Hematopoietic multipotent progenitor cell treated with erythropoietin and hydrocortisone succinate and interleukin-3 and kit ligand, for 17 days (in vitro differentiated cells): ENCODE measurements at regions not wholly inside any gene's neighbourhood (a gene's known extent, or its start where the extent isn't known, plus 50 kb on each side); places are given as distances from the start of the nearest gene placed in this dataset.
"Not testable (repeated sequence)": the region's sequence is repeated elsewhere in the genome, so short reads cannot be mapped to it uniquely, and the experiment has no call there.

Experiments
- DNase-seq: peaks from one replicate; pipeline ENCODE4 v3.0.0-alpha.2; 2015; ENCODE audit warnings: low spot score

DNA sequence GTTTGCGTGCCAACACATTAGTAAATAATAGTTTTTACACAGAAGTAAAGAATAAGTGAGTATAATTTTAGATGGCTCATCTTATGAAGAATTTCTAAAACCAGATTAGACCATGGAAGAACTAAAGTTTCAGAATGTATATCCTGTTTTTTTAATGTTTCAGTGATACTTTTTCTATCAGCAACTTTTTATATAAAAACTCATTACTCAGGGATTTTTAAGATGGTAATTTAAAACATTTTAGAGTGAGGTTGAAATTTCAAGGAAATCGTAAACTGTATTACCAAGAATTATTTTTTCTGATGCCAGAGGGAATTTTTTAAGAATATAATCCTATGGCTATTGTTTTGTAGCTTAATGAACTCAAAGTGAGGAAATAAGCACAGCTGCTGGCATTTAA lies 128.5 kb upstream of the FANCL start:
- no peak for DNase-seq

DNA sequence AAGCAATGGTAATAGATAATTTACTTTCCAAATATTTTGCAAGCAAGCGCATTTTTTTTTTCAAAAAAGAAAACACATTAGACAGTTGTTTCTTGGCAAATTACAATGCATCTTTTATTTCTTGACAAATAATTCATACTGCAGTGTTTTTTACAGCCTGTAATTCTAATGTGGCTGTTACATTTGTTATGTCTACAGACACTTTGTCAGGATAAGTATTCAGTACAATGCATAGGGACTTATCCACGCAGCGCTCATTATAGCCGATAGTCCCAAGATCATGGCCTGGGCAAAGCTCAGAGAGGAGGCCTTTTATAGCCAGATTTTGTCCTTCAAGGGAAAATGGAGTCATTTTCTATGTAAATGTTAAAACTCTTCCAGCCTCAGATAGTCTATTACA lies 123.0 kb upstream of the FANCL start:
- DNase-seq = no peak

DNA sequence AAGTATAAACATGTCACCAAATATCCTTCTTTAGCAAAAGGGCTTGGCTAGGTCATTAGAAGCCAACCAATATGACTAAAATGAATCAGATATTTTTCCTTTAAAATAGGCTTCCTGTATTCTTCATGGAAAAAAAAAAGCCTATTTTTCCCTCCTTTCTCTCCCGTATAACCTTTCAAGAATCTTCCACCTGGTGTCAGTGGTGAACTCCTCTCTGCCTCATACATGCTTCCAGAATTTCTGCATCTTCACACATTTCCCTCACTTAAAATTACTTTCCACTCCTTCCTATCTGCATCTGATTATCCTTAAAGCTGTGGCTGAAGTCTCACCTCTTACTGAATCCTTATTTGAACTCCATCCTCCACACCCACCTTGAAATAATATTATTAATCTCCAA lies 116.9 kb upstream of the FANCL start:
- DNase-seq = no peak

DNA sequence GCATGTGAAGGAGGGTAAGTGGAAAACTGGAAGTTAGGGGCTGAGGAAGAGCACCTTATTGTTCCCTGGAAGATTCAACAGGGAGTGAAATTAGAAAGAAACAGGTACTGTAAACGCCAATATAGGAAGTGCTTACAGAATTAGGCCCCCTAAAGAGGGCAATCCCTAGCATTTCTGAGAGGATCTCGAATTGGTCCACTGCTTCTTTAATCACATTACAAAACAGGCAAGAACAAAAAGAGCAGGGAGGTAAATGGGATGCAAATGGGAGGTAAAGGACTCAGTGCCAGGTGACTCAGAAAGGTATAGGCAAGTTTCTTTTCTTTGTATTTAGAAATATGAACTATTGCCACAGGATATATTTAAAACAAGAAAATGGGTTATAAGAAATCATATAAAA lies 116.4 kb upstream of the FANCL start:
- no peak for DNase-seq

DNA sequence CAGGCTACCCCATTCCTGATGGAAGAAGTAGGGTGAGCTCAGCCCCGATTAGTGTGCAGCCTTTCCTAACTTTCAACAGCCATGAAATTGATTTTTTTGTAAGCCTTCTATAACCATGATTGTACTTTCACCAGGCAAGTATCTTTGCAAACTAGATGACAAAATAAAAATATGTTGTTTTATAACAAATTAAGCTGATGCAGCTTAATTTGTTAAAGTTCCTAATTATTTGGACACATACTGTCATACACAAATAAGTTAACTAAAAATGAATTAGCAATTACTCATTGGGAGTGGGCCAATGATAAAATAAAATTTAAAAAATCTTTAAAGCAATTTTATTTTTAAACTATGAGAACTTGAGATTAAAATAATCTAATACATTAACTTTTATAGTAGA lies 113.1 kb upstream of the FANCL start:
- DNase-seq = no peak

DNA sequence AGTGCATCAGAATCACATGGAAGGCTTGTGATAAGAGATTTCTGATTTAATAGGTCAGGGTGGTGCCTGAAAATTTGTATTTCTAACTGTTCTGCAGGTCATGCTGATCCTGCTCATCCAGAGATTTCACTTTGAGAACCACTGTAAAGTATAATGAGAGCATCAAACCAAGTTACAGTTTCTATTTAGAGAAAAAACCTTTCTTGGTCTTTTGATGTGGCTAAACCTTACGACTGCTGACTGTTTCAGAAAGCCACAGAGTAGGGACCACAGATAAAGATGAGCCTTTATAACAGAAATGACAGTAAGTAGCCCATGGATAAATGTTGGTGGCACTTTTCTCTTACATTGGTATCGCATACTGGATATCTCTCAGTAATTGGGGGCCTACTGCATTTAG lies 109.4 kb upstream of the FANCL start:
- no peak for DNase-seq

DNA sequence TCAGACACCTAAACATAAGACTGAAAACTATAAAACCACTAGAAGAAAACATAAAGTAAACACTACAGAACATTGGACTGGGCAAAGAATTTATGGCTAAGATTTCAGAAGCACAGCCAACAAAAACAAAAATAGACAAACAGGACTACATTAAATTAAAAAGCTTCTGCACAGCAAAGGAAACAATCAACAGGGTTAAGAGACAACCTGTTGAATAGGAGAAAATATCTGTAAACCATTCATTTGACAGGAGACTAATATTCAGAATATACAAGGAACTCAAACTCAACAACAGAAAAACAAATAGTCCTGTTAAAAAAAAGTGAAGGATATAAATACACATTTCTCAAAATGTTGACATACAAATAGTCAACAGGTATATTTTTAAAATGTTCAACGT lies 106.7 kb upstream of the FANCL start:
- DNase-seq = no peak

DNA sequence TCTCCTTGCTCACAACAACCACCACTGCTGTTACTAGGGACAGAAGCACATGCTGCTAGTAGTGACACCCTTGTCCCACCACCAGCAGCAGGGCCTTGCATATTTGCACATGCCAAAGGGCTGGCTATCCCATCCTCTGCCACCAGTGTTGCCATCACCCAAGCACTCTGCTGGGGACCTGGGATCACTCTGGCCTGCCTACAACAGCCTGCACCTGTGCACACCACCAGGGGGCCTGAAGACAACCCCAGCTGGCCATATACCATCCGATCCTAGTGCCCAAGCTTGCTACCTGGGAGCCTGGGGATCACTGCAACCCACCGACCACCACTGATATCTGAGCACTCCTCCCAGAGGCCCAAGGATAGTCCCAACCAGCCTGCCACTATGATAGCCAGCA lies 99.9 kb upstream of the FANCL start:
- DNase-seq = no peak

DNA sequence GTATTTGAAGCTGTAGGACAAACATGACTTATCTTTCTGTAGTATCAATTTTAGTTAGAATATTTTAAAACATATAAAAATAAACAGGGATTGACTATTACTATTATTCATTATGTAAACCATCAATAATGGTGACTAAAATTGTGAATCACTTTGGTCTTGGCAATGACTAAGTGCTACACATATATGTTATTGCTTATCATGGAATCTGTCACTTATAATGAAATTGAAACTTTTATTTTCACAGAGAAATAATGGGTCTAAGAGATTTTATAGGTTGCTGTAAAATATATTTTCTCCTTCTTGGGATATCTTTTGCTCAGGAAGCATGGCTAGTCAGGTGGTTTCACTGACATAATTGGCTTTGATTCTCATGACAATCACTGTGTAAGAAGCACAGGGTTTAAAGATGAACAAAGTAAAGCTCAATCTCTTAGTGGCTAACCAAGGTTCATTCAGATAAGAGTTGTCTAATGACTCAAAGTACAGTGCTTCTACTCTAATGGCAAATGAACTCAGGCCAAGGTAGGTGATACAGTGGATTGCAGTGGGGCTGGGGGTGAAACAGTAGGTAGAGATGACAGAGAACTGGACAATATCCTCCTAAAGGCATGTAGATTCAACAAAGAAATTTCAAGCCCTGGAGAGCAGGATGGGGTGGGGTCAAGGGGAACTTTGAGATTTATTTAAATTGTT lies 98.6 kb upstream of the FANCL start:
- DNase-seq = no peak

DNA sequence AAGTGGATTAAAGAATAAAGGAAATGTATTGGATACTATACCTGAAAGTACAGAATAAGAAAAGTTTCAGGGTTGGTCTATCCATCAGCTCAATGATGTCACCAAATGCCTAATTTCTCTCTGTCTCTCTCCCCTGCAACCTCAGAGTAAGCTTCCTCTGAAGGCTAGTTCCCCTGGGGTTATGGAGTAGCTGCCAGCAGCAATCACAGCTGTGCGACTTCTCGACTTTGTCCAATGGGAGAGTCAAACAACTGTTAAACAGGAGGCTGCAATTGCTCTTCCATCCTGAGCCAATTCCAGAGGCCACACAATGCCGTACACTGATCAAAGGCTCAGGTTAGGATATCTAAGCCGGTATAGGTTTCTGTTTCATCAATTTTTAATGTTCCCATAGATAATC lies 95.3 kb upstream of the FANCL start:
- no peak for DNase-seq

DNA sequence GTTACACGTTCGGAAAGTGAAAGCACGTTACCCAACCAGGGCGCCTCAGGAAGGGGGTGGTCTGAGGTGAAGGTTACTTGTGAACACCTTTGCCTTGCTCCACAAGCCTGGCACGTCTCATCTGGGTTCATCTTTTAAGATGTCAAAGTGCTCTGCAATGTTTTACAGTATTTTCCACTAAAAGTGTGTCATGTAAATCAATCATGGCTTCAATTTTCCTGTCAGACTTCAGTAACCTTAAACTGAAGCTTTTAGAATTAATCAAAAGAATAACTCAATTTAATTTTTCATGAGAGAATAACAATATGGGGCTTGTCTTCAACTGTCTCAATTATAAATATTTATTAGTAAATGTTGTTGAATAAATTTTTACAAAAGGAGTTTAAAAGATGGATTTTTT lies 93.3 kb upstream of the FANCL start:
- DNase-seq = no peak

DNA sequence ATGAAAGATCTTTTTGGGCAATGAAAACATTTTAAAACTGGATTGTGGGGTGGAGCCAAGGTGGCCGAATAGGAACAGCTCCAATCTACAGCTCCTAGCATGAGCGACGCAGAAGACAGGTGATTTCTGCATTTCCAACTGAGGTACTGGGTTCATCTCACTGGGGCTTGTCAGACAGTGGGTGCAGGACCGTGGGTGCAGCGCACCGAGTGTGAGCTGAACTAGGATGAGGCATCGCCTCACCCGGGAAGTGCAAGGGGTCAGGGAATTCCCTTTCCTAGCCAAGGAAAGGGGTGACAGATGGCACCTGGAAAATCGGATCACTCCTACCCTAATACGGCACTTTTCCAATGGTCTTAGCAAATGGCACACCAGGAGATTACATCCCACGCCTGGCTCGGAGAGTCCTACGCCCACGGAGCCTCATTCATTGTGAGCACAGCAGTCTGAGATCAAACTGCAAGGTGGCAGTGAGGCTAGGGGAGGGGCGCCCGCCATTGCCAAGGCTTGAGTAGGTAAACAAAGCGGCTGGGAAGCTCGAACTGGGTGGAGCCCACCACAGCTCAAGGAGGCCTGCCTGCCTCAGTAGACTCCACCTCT lies 84.3 kb upstream of the FANCL start:
- DNase-seq = not testable (repeated sequence)

DNA sequence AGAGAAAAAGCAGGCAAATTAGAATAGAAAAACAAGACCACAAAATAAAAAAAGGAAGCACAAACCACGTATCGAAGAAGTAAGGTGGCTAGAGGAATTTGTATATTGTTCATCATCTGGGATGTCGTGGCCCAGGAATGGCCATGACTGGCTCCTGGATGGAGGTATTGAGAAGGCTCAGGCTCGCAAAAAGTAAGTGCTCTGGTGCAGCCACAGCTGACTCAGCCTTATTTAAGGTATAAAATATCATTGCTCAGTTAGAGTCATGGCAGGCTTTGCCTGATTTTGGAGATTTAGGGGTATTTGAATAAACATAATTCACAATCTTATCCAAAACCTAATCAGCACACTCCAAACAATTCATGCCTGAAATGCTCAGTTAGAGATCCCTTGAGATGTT lies 78.4 kb upstream of the FANCL start:
- DNase-seq = no peak

DNA sequence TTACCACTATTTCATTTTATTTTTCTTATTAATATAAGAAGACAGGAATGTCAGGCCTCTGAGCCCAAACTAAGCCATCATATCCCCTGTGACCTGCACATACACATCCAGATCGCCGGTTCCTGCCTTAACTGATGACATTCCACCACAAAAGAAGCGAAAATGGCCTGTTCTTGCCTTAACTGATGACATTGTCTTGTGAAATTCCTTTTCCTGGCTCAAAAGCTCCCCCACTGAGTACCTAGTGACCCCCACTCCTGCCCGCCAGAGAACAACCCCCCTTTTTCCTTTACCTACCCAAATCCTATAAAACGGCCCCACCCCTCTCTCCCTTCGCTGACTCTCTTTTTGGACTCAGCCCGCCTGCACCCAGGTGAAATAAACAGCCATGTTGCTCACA lies 77.8 kb upstream of the FANCL start:
- DNase-seq = not testable (repeated sequence)

DNA sequence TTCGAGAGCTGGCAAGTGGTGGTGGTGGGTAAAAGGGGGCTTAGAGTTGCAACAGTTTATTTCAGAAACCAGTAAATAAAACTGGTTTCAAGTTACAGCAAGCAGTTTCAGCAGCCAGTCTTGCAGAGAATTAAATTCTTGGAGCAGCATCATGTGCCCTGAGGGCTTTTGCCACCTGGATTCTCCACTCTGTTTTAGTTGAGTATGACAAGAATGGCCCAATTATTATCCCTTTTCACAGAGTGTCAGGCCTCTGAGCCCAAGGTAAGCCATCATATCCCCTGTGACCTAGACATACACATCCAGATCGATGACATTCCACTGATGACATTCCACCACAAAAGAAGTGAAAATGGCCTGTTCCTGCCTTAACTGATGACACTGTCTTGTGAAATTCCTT lies 72.8 kb upstream of the FANCL start:
- DNase-seq = no peak

DNA sequence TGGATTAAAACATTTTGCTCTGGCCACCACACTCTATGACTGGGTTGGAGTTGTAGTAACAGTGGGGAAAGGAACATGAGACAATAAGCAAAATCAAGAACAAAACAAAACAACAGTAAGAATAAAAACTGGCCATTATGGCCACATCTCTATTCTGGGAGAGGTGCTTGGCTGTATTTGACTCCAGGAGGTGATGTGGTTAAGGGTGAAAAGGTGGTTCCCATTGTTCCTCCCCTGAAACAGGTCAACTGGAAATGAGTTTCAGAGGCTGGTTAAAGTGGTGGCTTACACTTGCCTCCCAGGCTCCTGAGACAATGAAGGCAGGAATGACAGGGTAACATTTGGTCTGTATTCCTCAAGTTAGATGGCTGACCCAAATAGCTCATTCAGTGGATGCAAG lies 67.3 kb upstream of the FANCL start:
- DNase-seq = no peak

DNA sequence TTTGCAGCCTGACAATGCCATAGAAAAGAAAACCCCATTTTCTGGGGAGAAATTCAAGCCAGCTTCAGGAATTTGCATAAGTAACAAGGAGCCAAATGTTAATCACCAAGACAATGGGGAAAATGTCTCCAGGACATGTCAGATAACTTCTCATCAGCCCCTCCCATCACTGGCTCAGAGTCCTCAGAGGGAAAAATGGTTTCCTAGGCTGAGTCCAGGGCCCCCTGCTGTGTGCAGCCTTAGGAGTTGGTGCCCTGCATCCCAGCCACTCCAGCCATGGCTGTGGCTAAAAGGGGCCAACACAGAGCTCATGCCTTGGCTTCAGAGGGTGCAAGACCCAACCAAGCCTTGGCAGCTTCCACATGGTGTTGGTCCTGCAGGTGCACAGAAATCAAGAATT lies 63.7 kb upstream of the FANCL start:
- DNase-seq = no peak

DNA sequence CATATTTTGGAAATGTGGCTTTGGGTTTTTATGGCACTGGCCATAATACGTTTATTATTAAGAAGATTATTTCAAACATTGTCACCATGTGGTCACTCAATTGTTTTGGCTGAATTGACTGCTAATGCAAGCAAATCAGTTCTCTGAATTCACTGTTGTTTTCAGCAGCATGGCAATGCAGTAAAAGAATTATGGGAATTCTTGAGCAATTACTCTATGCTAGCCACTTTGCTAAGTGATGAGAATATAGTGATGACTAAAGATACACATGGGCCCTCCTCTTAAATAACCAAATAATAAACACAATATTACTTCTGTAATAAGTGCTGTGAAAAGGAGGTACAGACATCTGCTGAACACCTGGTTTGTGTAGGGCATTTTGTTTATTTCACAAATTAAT lies 58.0 kb upstream of the FANCL start:
- DNase-seq = no peak

DNA sequence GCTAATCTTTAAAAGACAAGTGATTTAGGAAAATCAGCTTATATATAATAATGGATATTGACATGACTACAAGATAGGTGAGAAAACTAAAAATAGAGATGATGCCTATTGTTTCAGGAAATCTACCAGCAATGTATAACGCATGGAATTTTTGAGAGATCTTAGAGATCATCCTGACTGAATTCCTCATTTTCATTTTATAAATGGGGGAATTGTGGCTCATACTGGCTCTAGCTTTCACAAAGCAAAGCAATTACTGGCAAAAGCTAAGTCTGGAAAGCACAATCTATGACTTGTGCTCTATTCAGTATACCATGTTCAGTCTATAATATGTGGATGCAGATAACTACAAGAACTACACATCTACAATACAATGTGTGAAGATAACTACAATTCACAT lies 51.9 kb upstream of the FANCL start:
- DNase-seq = no peak

DNA sequence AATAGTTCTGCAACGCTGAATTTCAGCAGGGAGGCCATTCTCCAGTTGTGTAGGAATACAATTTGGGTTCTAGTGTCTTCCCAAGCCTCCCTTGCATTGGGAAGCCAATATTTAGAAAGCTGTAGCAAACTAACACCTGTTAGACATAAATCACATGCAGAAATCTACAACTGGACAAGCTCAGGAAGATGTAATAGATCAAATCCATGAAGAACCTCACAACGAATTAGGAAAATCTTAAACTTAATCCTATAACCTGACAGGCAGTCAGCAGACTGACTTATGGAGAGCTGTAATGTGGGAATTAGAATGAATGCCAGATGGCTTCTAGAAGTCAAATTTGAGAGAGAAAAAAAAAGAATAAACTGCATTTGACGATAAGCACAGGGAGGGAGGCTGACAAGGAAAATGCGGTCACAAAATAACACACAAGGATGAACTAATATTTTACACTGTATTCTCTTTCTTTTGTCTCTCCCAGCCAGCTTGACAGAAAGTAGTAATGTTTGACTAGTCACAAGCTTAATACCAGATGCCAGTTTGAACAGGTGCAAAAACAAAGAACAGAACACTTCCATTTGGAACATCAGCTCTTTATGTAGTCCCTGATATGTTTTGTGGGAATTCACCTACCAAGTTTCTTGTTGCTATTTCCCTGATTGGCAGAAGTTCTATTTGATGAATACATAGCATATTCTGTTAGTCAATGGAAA lies 50.8 kb upstream of the FANCL start:
- DNase-seq = no peak
